ENCODE measurements at regions not wholly inside any gene's neighbourhood (a gene's known extent, or its start where the extent isn't known, plus 50 kb on each side); places are given as distances from the start of the nearest gene placed in this dataset.

- Histone ChIP-seq H3K9me3 (ENCODE audit: control insufficient read depth, insufficient read depth, low read depth, low read length) (no peaks in the 10 kb centered on the region), H3K4me1 (ENCODE audit: control insufficient read depth, insufficient read depth, low read length) (no peaks in the 10 kb centered on the region), H3K27ac (ENCODE audit: extremely low read depth, low read depth, low read length) (no peak overlapping the region), H3K4me3 (ENCODE audit: low read depth, low read length) (no peak overlapping the region), H3K36me3 (ENCODE audit: control insufficient read depth in 2 of 2, insufficient read depth in 1 of 2, low read length in 2 of 2) (no peaks in the 10 kb centered on the region)
- ChIA-PET POLR2A (no interaction called here), CTCF (no interaction called here)
- TF ChIP-seq BCL11A (tag by site-specific recombination; IDR thresholded peaks at IDR 0.05; ENCODE audit: low read depth), result no peak
- TF ChIP-seq, protein P1, sequence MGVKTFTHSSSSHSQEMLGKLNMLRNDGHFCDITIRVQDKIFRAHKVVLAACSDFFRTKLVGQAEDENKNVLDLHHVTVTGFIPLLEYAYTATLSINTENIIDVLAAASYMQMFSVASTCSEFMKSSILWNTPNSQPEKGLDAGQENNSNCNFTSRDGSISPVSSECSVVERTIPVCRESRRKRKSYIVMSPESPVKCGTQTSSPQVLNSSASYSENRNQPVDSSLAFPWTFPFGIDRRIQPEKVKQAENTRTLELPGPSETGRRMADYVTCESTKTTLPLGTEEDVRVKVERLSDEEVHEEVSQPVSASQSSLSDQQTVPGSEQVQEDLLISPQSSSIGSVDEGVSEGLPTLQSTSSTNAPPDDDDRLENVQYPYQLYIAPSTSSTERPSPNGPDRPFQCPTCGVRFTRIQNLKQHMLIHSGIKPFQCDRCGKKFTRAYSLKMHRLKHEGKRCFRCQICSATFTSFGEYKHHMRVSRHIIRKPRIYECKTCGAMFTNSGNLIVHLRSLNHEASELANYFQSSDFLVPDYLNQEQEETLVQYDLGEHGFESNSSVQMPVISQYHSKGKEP (tag by site-specific recombination; IDR thresholded peaks at IDR 0.05), result no peak
- TF ChIP-seq, protein P2, sequence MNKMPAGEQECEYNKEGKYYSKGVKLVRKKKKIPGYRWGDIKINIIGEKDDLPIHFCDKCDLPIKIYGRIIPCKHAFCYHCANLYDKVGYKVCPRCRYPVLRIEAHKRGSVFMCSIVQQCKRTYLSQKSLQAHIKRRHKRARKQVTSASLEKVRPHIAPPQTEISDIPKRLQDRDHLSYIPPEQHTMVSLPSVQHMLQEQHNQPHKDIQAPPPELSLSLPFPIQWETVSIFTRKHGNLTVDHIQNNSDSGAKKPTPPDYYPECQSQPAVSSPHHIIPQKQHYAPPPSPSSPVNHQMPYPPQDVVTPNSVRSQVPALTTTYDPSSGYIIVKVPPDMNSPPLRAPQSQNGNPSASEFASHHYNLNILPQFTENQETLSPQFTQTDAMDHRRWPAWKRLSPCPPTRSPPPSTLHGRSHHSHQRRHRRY (tag by site-specific recombination; IDR thresholded peaks at IDR 0.05), result no peak
- TF ChIP-seq ZNF664 (tag by site-specific recombination; IDR thresholded peaks at IDR 0.05), result peak; percentile 81
Observed at GRCh38 chr3:194253270-194253669, 97.9 kb downstream of the CPN2 start.

DNA sequence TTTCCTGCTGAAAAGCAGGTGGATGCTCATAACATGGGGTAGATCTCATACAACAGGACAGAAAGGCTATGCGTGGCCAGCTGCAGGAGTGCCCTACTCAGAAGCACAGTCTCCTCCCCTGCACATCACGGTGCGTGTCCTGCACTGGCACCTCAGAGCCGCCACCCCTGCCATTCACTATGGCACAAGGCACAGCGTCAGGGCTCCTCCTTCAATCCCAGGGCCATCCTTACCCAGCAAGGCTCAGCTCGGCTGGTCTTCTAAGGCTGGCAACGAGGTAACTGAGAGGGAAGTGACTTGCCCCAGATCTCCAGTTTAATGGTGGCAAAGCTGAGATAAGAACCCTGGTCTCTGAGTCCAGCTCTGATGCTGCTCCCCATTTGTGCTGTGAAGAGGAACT lies 97.1 kb downstream of the CPN2 start:
- H3K27ac ChIP-seq (ENCODE audit: extremely low read depth, low read depth, low read length), result no peak overlapping the region
- no peaks in the 10 kb centered on the region for H3K9me3 ChIP-seq (ENCODE audit: control insufficient read depth, insufficient read depth, low read depth, low read length)
- TF ChIP-seq ZSCAN23 (tag by site-specific recombination; IDR thresholded peaks at IDR 0.05), result no peak
- no peak for TF ChIP-seq ZFP69B (tag by site-specific recombination; IDR thresholded peaks at IDR 0.05)
- TF ChIP-seq ZNF404 (tag by site-specific recombination; IDR thresholded peaks at IDR 0.05), result no peak
- TF ChIP-seq GFI1B (tag by site-specific recombination; IDR thresholded peaks at IDR 0.05), result no peak
- TF ChIP-seq PRDM1 (tag by site-specific recombination; IDR thresholded peaks at IDR 0.05), result no peak
- TF ChIP-seq HOXA7 (CRISPR knock-in tag; IDR thresholded peaks at IDR 0.05; ENCODE audit: borderline replicate concordance), result no peak
- no peak for TF ChIP-seq ZFP37 (tag by site-specific recombination; IDR thresholded peaks at IDR 0.05)
- no peak for TF ChIP-seq PBX3 (CRISPR knock-in tag; IDR thresholded peaks at IDR 0.05)
- no peak for TF ChIP-seq ZNF707 (tag by site-specific recombination; IDR thresholded peaks at IDR 0.05)
- no peak for TF ChIP-seq ZNF223 (tag by site-specific recombination; IDR thresholded peaks at IDR 0.05)
- no peak for TF ChIP-seq WT1 (tag by site-specific recombination; IDR thresholded peaks at IDR 0.05)
- H3K4me1 ChIP-seq (ENCODE audit: control insufficient read depth, insufficient read depth, low read length), result no peaks in the 10 kb centered on the region
- H3K4me3 ChIP-seq (ENCODE audit: low read depth, low read length), result no peak overlapping the region
- ChIA-PET CTCF (no interaction called here), POLR2A (no interaction called here)
- no peaks in the 10 kb centered on the region for H3K36me3 ChIP-seq (ENCODE audit: control insufficient read depth in 2 of 2, insufficient read depth in 1 of 2, low read length in 2 of 2)

DNA sequence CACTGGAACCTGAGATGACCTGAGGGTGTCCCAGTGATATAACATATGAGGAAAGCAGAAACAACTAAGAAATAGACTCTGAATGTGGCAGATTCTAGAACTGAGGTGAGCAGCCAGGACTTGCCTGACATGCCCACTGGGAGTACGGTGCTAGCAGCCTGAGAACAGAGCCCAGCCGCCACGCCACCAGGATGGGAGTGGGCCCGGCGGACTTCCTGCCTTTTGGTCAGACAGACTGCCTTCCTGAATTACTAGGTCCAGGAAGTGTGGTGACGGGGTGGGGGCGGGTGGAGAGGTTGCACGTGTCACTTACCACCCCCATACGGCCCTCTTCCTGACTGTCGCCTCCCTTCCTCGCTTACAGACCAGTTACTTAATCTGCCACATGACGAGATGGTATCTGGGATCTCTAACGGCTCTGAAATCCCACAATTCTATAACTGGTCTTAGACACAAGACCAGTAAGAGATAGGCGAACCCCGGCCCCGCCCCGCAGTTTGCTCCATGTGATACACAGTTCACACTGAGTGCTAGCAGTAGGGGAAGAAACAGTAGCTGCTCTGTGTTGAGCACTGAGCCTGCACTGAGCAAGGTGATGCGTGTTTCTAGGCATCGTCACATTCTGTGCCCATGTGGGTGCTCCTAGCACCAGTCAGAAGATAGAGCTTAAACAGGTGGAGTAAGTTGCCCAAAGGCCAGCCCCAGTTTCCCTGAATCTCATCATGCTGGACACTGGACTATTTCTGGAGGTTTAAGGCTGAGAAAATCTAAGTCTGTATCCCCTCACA lies 95.7 kb downstream of the CPN2 start:
- Histone ChIP-seq H3K4me3 (ENCODE audit: low read depth, low read length) (no peak overlapping the region), H3K9me3 (ENCODE audit: control insufficient read depth, insufficient read depth, low read depth, low read length) (no peaks in the 10 kb centered on the region), H3K36me3 (ENCODE audit: control insufficient read depth in 2 of 2, insufficient read depth in 1 of 2, low read length in 2 of 2) (no peaks in the 10 kb centered on the region), H3K4me1 (ENCODE audit: control insufficient read depth, insufficient read depth, low read length) (no peaks in the 10 kb centered on the region), H3K27ac (ENCODE audit: extremely low read depth, low read depth, low read length) (no peak overlapping the region)
- POLR2A ChIA-PET, result no interaction called here
- CTCF ChIA-PET, result no interaction called here
- TF ChIP-seq ZFHX2 (tag by site-specific recombination; conservative IDR thresholded peaks at IDR 0.05) (peak; percentile 72), EGR2 (tag by site-specific recombination; IDR thresholded peaks at IDR 0.05; ENCODE audit: low read depth) (peak; percentile 62), ZBTB17 (tag by site-specific recombination; IDR thresholded peaks at IDR 0.05) (peak; percentile 36; the same call in 1 of the 2 replicates), KLF10 (tag by site-specific recombination; IDR thresholded peaks at IDR 0.05) (no peak), ZNF548 (tag by site-specific recombination; IDR thresholded peaks at IDR 0.05) (no peak), ZNF571 (tag by site-specific recombination; IDR thresholded peaks at IDR 0.05) (no peak)
- TF ChIP-seq, protein P3, sequence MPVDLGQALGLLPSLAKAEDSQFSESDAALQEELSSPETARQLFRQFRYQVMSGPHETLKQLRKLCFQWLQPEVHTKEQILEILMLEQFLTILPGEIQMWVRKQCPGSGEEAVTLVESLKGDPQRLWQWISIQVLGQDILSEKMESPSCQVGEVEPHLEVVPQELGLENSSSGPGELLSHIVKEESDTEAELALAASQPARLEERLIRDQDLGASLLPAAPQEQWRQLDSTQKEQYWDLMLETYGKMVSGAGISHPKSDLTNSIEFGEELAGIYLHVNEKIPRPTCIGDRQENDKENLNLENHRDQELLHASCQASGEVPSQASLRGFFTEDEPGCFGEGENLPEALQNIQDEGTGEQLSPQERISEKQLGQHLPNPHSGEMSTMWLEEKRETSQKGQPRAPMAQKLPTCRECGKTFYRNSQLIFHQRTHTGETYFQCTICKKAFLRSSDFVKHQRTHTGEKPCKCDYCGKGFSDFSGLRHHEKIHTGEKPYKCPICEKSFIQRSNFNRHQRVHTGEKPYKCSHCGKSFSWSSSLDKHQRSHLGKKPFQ (tag by site-specific recombination; IDR thresholded peaks at IDR 0.05), result 0 out of 2 replicates have a peak, but pooled peaks have one; percentile 76
